ENCODE measurements at regions not wholly inside any gene's neighbourhood (a gene's known extent, or its start where the extent isn't known, plus 50 kb on each side); places are given as distances from the start of the nearest gene placed in this dataset.

- no peak for ATAC-seq
- FAIRE-seq: no peak
- no peak overlapping the region for H2AFZ ChIP-seq (ENCODE audit: control insufficient read depth, low read depth, low read length)
- H4K20me1 ChIP-seq (ENCODE audit: control insufficient read depth, insufficient read depth): no peaks in the 10 kb centered on the region
- DNase-seq (ENCODE audit: low read depth, low spot score): no peak
- intact Hi-C loops (cut with micrococcal nuclease; ENCODE audit: unreplicated experiment): loop anchor here (5.0 kb wide), 1 partner anchor 187 kb away; no protein-coding TSS in a partner anchor
- 3% methylated on average over 2 of the region's 2 CpGs for WGBS (ENCODE audit: insufficient coverage, insufficient replicate concordance, low lambda C conversion rate, missing lambda C conversion rate)
- CTCF ChIA-PET: interaction anchor here (0.6 to 8.0 kb wide), 8 partner anchors 11 to 104 kb away, joined by 3 to 137 read pairs (median 3); partner anchors contain the start of gene HAO2
- no peak overlapping the region for H3K4me2 ChIP-seq (ENCODE audit: control insufficient read depth, insufficient read depth)
- RAD21 ChIA-PET (ENCODE audit: unreplicated experiment): interaction anchor here (1.0 to 5.1 kb wide), 3 partner anchors 11 to 87 kb away, joined by 3 to 63 read pairs (median 18); partner anchors contain the start of gene HAO2
- H3K9ac ChIP-seq (ENCODE audit: control insufficient read depth, insufficient read depth, low read length): no peak overlapping the region
- in situ Hi-C loops (cut with MboI): loop anchor here (5.0 kb wide), 1 partner anchor 82 kb away; the partner anchor contains the start of gene HAO2
- BruUV-seq (replicated peaks): no TSS peak
- POLR2A ChIA-PET: no interaction called here
- SMC1A ChIA-PET (ENCODE audit: uncharacterized antibody, unreplicated experiment): interaction anchor here (1.3 to 5.5 kb wide), 6 partner anchors 9 to 82 kb away, joined by 3 to 68 read pairs (median 6); partner anchors contain the start of gene HAO2
- no peak overlapping the region for H3K27ac ChIP-seq (ENCODE audit: control insufficient read depth, insufficient read depth)
- no peaks in the 10 kb centered on the region for H3K4me1 ChIP-seq (ENCODE audit: control insufficient read depth, insufficient read depth, low read length)
- H3K27me3 ChIP-seq (replicated peaks in 1 of 2; ENCODE audit: control insufficient read depth in 2 of 2, insufficient read depth in 2 of 2, low read length in 1 of 2): no peaks in the 10 kb centered on the region
- no peaks in the 10 kb centered on the region for H3K36me3 ChIP-seq (ENCODE audit: control insufficient read depth in 2 of 2, insufficient read depth in 2 of 2, low read length in 1 of 2)
- H3K79me2 ChIP-seq (ENCODE audit: control insufficient read depth, insufficient read depth, low read length): no peaks in the 10 kb centered on the region
- H3K4me3 ChIP-seq: no peak overlapping the region
- H3K9me3 ChIP-seq (replicated peaks; ENCODE audit: control insufficient read depth, insufficient read depth, low read length): no peaks in the 10 kb centered on the region
- TF ChIP-seq WRNIP1 (IDR thresholded peaks at IDR 0.05; ENCODE audit: borderline replicate concordance, low read depth, low read length) (no peak), MTA2 (IDR thresholded peaks at IDR 0.05; ENCODE audit: low read depth) (no peak), USF1 (IDR thresholded peaks at IDR 0.05; ENCODE audit: borderline replicate concordance, extremely low read length, insufficient read depth, low read depth, low read length) (no peak), BHLHE40 (IDR thresholded peaks at IDR 0.05; ENCODE audit: borderline replicate concordance in 1 of 2, low read depth in 2 of 2, low read length in 1 of 2) (no peak), POLR2AphosphoS5 (IDR thresholded peaks at IDR 0.05; ENCODE audit: low read length) (no peak), JUNB (IDR thresholded peaks at IDR 0.05) (no peak), PAX5 (IDR thresholded peaks at IDR 0.05; ENCODE audit: borderline replicate concordance, low read depth, low read length) (no peak), NFYA (IDR thresholded peaks at IDR 0.05; ENCODE audit: borderline replicate concordance, low read depth, low read length) (no peak), BMI1 (IDR thresholded peaks at IDR 0.05; ENCODE audit: borderline replicate concordance) (no peak), REST (IDR thresholded peaks at IDR 0.05; ENCODE audit: low read depth, low read length) (no peak), YBX1 (IDR thresholded peaks at IDR 0.05) (no peak), SKIL (IDR thresholded peaks at IDR 0.05; ENCODE audit: low read depth, poor library complexity, severe bottlenecking) (no peak), MXI1 (IDR thresholded peaks at IDR 0.05; ENCODE audit: low read depth, low read length) (no peak), FOS (IDR thresholded peaks at IDR 0.05; ENCODE audit: borderline replicate concordance, extremely low read depth, insufficient read length) (no peak), ATF2 (IDR thresholded peaks at IDR 0.05; ENCODE audit: low read length) (no peak), SIX5 (IDR thresholded peaks at IDR 0.05; ENCODE audit: low read depth, low read length, severe bottlenecking) (no peak)
Observed at GRCh38 chr1:119285482-119285881, 83.1 kb upstream of the HAO2 start.

Data from GM12878 (cell line).